HepG2 (cell line): ENCODE measurements at regions not wholly inside any gene's neighbourhood (a gene's known extent, or its start where the extent isn't known, plus 50 kb on each side); places are given as distances from the start of the nearest gene placed in this dataset.

Source experiments
- ATM ChIP-seq: fragments of 450-650 bp; IDR thresholded peaks from 2 replicates; pipeline ENCODE4 v1.7.1; 2017; ENCODE audit warnings: mild to moderate bottlenecking, borderline replicate concordance
- ERF ChIP-seq: IDR thresholded peaks from 2 replicates; pipeline ENCODE4 v1.6.1; 2018; ENCODE audit warnings: missing biosample characterization, missing genetic modification reagents
- POLR2A ChIP-seq, 2 experiments: IDR thresholded peaks; 2 replicates each; pipeline ENCODE4 v1.6.1; 2011; ENCODE audit warnings: low read depth in 2 of 2, low read length in 2 of 2, mild to moderate bottlenecking in 1 of 2, moderate library complexity in 1 of 2; ENCODE audit not compliant: insufficient read depth in 1 of 2
- SP2 ChIP-seq: sonication (generic); formaldehyde crosslinking; IDR thresholded peaks from 2 replicates; pipeline ENCODE4 v1.5.1; 2020; ENCODE audit warnings: mild to moderate bottlenecking, missing genetic modification reagents
- TF ChIP-seq, protein P1 (sequence below), 2 experiments: IDR thresholded peaks; 2 replicates each; pipeline ENCODE4 v1.6.1; 2011 to 2012; ENCODE audit warnings: low read length in 2 of 2, borderline replicate concordance in 1 of 2, low read depth in 1 of 2, mild to moderate bottlenecking in 1 of 2, moderate library complexity in 1 of 2
- TF ChIP-seq, protein P2 (sequence below): fragments of 450-650 bp; IDR thresholded peaks from 2 replicates; pipeline ENCODE4 v1.6.1; 2017; ENCODE audit warnings: mild to moderate bottlenecking

DNA sequence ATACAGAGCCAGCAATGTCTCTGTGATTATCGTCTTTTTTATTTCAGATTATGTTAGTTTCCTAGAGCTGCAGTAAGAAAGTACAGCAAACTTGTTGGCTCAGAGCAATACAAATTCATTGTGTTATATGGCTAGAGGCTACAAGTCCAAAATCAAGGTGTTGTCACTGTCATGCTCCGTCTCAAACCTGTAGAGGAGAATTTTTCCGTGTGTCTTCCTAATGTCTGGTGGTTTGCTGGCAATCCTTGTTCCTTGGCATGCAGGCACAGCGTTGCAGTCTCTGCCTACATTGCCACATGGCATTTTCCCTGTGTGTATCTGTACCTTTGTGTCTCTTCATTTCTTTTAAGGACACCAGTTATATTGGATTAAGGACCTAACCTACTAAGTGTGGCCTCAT is 244.4 kb downstream of the LRRIQ3 start:
- TF ChIP-seq ERF (CRISPR knock-in tag) (no peak), SP2 (CRISPR knock-in tag) (no peak), ATM (no peak), POLR2A (IDR thresholded peaks at IDR 0.05; ENCODE audit: insufficient read depth in 1 of 2, low read depth in 2 of 2, low read length in 2 of 2) (no peak)
- TF ChIP-seq, protein P1, sequence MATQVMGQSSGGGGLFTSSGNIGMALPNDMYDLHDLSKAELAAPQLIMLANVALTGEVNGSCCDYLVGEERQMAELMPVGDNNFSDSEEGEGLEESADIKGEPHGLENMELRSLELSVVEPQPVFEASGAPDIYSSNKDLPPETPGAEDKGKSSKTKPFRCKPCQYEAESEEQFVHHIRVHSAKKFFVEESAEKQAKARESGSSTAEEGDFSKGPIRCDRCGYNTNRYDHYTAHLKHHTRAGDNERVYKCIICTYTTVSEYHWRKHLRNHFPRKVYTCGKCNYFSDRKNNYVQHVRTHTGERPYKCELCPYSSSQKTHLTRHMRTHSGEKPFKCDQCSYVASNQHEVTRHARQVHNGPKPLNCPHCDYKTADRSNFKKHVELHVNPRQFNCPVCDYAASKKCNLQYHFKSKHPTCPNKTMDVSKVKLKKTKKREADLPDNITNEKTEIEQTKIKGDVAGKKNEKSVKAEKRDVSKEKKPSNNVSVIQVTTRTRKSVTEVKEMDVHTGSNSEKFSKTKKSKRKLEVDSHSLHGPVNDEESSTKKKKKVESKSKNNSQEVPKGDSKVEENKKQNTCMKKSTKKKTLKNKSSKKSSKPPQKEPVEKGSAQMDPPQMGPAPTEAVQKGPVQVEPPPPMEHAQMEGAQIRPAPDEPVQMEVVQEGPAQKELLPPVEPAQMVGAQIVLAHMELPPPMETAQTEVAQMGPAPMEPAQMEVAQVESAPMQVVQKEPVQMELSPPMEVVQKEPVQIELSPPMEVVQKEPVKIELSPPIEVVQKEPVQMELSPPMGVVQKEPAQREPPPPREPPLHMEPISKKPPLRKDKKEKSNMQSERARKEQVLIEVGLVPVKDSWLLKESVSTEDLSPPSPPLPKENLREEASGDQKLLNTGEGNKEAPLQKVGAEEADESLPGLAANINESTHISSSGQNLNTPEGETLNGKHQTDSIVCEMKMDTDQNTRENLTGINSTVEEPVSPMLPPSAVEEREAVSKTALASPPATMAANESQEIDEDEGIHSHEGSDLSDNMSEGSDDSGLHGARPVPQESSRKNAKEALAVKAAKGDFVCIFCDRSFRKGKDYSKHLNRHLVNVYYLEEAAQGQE (IDR thresholded peaks at IDR 0.05; ENCODE audit: borderline replicate concordance in 1 of 2, low read depth in 1 of 2, low read length in 2 of 2) = no peak
- TF ChIP-seq, protein P2, sequence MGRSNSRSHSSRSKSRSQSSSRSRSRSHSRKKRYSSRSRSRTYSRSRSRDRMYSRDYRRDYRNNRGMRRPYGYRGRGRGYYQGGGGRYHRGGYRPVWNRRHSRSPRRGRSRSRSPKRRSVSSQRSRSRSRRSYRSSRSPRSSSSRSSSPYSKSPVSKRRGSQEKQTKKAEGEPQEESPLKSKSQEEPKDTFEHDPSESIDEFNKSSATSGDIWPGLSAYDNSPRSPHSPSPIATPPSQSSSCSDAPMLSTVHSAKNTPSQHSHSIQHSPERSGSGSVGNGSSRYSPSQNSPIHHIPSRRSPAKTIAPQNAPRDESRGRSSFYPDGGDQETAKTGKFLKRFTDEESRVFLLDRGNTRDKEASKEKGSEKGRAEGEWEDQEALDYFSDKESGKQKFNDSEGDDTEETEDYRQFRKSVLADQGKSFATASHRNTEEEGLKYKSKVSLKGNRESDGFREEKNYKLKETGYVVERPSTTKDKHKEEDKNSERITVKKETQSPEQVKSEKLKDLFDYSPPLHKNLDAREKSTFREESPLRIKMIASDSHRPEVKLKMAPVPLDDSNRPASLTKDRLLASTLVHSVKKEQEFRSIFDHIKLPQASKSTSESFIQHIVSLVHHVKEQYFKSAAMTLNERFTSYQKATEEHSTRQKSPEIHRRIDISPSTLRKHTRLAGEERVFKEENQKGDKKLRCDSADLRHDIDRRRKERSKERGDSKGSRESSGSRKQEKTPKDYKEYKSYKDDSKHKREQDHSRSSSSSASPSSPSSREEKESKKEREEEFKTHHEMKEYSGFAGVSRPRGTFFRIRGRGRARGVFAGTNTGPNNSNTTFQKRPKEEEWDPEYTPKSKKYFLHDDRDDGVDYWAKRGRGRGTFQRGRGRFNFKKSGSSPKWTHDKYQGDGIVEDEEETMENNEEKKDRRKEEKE = no peak
